ENCODE measurements at regions not wholly inside any gene's neighbourhood (a gene's known extent, or its start where the extent isn't known, plus 50 kb on each side); places are given as distances from the start of the nearest gene placed in this dataset.

- Histone ChIP-seq H3K36me3 (ENCODE audit: low read depth, low read length) (no peaks in the 10 kb centered on the region), H3K4me2 (ENCODE audit: low read length) (no peak overlapping the region), H3K27ac (ENCODE audit: low read length) (no peak overlapping the region), H3K9me2 (replicated peaks; ENCODE audit: low read length) (no peaks in the 10 kb centered on the region), H4K20me1 (ENCODE audit: low read length) (no peaks in the 10 kb centered on the region), H3F3A (ENCODE audit: low read length, unreplicated experiment) (no peaks in the 10 kb centered on the region), H2AFZ (ENCODE audit: low read length) (no peak overlapping the region), H3K9ac (ENCODE audit: low read length) (no peak overlapping the region), H3K4me3 (ENCODE audit: low read length) (no peak overlapping the region), H3K27me3 (ENCODE audit: low read length) (0 out of 2 replicates have a peak, but pooled peaks cover under 1% of the 10 kb centered on the region), H3K79me2 (ENCODE audit: low read length) (no peaks in the 10 kb centered on the region), H3K4me1 (ENCODE audit: insufficient read depth, low read length) (no peaks in the 10 kb centered on the region), H3K9me3 (ENCODE audit: low read length) (no peaks in the 10 kb centered on the region)
- POLR2A ChIA-PET (ENCODE audit: unreplicated experiment): no interaction called here
- no peak for DNase-seq
- no TSS peak for BruUV-seq (replicated peaks)
- CTCF ChIA-PET: no interaction called here
- intact Hi-C loops (cut with micrococcal nuclease): no loop called here
- no peak for ATAC-seq
- TF ChIP-seq EZH2 (IDR thresholded peaks at IDR 0.05; ENCODE audit: low read length, unreplicated experiment): no peak
Observed at GRCh38 chr6:96723362-96723761, 113.9 kb downstream of the GPR63 start.

DNA sequence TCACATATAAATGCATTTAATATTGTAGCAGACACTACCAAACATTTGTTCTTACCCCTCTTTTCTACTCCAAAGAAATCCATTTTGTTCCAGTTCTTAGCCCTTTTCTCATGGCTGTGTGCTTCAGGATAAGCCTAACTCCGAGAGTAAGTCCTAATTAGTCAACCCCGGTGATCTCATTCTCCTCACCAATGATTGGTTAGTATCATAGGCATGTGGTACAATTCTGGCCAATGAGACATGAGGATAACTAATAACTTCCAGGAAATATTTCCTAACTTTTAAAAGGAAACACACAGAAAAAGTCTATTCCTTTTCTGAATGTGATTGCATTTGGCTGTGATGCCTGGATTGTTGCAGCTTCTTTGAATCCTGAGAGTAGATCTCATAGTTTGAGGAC, 116.0 kb downstream of the GPR63 start:
- H3K9me2 ChIP-seq (replicated peaks; ENCODE audit: low read length): no peaks in the 10 kb centered on the region
- TF ChIP-seq EZH2phosphoT487 (IDR thresholded peaks at IDR 0.05; ENCODE audit: borderline replicate concordance, low read length) (no peak), CTCF (conservative IDR thresholded peaks at IDR 0.05; ENCODE audit: low read depth, low read length) (no peak), EZH2 (IDR thresholded peaks at IDR 0.05; ENCODE audit: low read length, unreplicated experiment) (no peak)
- H3K9ac ChIP-seq (ENCODE audit: low read length): no peak overlapping the region
- H3K36me3 ChIP-seq (ENCODE audit: low read depth, low read length): no peaks in the 10 kb centered on the region
- CTCF ChIA-PET: no interaction called here
- H3K4me2 ChIP-seq (ENCODE audit: low read length): no peak overlapping the region
- peaks cover 13% of the 10 kb centered on the region for H3K27me3 ChIP-seq (ENCODE audit: low read length)
- H4K20me1 ChIP-seq (ENCODE audit: low read length): no peaks in the 10 kb centered on the region
- H3F3A ChIP-seq (ENCODE audit: low read length, unreplicated experiment): no peaks in the 10 kb centered on the region
- H3K4me1 ChIP-seq (ENCODE audit: insufficient read depth, low read length): no peaks in the 10 kb centered on the region
- no peak overlapping the region for H3K4me3 ChIP-seq (ENCODE audit: low read length)
- ATAC-seq: no peak
- H2AFZ ChIP-seq (ENCODE audit: low read length): no peak overlapping the region
- POLR2A ChIA-PET (ENCODE audit: unreplicated experiment): no interaction called here
- H3K79me2 ChIP-seq (ENCODE audit: low read length): no peaks in the 10 kb centered on the region
- BruUV-seq (replicated peaks): no TSS peak
- no peak for DNase-seq
- intact Hi-C loops (cut with micrococcal nuclease): no loop called here
- H3K27ac ChIP-seq (ENCODE audit: low read length): no peak overlapping the region
- H3K9me3 ChIP-seq (ENCODE audit: low read length): no peaks in the 10 kb centered on the region

GRCh38 chr6:96716221-96716620, 121.1 kb downstream of the GPR63 start:
- no peak overlapping the region for H2AFZ ChIP-seq (ENCODE audit: low read length)
- peaks cover 13% of the 10 kb centered on the region for H3K27me3 ChIP-seq (ENCODE audit: low read length)
- no peaks in the 10 kb centered on the region for H4K20me1 ChIP-seq (ENCODE audit: low read length)
- no peaks in the 10 kb centered on the region for H3K36me3 ChIP-seq (ENCODE audit: low read depth, low read length)
- CTCF ChIA-PET: no interaction called here
- H3K27ac ChIP-seq (ENCODE audit: low read length): no peak overlapping the region
- DNase-seq (no peak), ATAC-seq (no peak)
- no TSS peak for BruUV-seq (replicated peaks)
- no peak overlapping the region for H3K9ac ChIP-seq (ENCODE audit: low read length)
- H3K9me2 ChIP-seq (replicated peaks; ENCODE audit: low read length): no peaks in the 10 kb centered on the region
- intact Hi-C loops (cut with micrococcal nuclease): no loop called here
- H3K4me2 ChIP-seq (ENCODE audit: low read length): no peak overlapping the region
- TF ChIP-seq EZH2phosphoT487 (IDR thresholded peaks at IDR 0.05; ENCODE audit: borderline replicate concordance, low read length) (no peak), EZH2 (IDR thresholded peaks at IDR 0.05; ENCODE audit: low read length, unreplicated experiment) (no peak), CTCF (conservative IDR thresholded peaks at IDR 0.05; ENCODE audit: low read depth, low read length) (no peak)
- no peaks in the 10 kb centered on the region for H3K4me1 ChIP-seq (ENCODE audit: insufficient read depth, low read length)
- H3F3A ChIP-seq (ENCODE audit: low read length, unreplicated experiment): no peaks in the 10 kb centered on the region
- H3K79me2 ChIP-seq (ENCODE audit: low read length): no peaks in the 10 kb centered on the region
- POLR2A ChIA-PET (ENCODE audit: unreplicated experiment): no interaction called here
- no peak overlapping the region for H3K4me3 ChIP-seq (ENCODE audit: low read length)
- H3K9me3 ChIP-seq (ENCODE audit: low read length): no peaks in the 10 kb centered on the region
